Thoracic aorta (tissue), 2 donors: ENCODE measurements at regions not wholly inside any gene's neighbourhood (a gene's known extent, or its start where the extent isn't known, plus 50 kb on each side); places are given as distances from the start of the nearest gene placed in this dataset.

ENCODE experiments used
- ATAC-seq: fragments of 150-250 bp; one replicate; pipeline ENCODE4 v1.8.0; 2017; ENCODE audit warnings: low read depth; ENCODE audit not compliant: insufficient number of reproducible peaks, low FRiP score
- DNase-seq: peaks from one replicate; pipeline ENCODE4 v3.0.0-alpha.2; 2020; ENCODE audit warnings: low spot score
- H3K27ac ChIP-seq, 2 donors: fragments of 200-600 bp; sonication (generic); 1 replicate in 1 of 2; 2 replicates in 1 of 2; pipeline ENCODE4 v1.5.1; 2016; ENCODE audit warnings: mild to moderate bottlenecking in 2 of 2, moderate library complexity in 2 of 2
- H3K27me3 ChIP-seq: fragments of 200-600 bp; sonication (generic); replicated peaks from 2 replicates; pipeline ENCODE4 v1.6.0; 2016; ENCODE audit warnings: mild to moderate bottlenecking; ENCODE audit not compliant: insufficient read depth
- H3K36me3 ChIP-seq: fragments of 200-600 bp; sonication (generic); one replicate; pipeline ENCODE4 v1.5.1; 2016
- H3K4me1 ChIP-seq, 2 donors: fragments of 200-600 bp; sonication (generic); 1 replicate in 1 of 2; 2 replicates in 1 of 2; pipeline versions ENCODE4 v1.5.1 to v1.6.0; 2016; ENCODE audit warnings: low read depth in 2 of 2, mild to moderate bottlenecking in 1 of 2; ENCODE audit not compliant: control insufficient read depth in 1 of 2
- H3K4me3 ChIP-seq: fragments of 200-600 bp; sonication (generic); 2 replicates; pipeline ENCODE4 v1.5.1; 2016; ENCODE audit warnings: mild to moderate bottlenecking
- H3K9me3 ChIP-seq: fragments of 200-600 bp; sonication (generic); 2 replicates; pipeline ENCODE4 v1.5.1; 2016
- TF ChIP-seq, protein P1 (sequence below): fragments of 200-600 bp; sonication (generic); IDR thresholded peaks from one replicate; pipeline ENCODE4 v1.5.1; 2019; ENCODE audit warnings: antibody characterized with exemption

DNA sequence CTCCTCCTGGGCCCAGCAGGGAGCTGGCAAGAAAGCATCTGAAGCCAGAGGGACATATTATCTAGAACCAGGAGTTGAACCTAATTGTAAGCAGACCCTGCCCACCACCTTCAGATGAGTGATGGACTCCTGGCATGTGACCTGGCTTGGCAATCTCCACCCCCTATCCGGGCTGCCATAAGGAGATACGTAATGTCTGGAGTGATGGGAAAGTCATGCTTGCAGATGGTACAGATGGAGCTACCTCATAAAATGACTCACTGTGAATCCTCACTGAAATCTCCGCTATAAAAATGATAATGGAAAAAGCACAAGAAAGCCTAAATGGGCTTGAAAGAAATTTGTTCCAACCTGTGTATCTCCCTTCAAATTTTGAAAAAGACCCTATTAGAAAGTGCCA, 157.5 kb downstream of the DMRT2 start:
- Histone ChIP-seq H3K9me3 (no peaks in the 10 kb centered on the region), H3K4me3 (no peak overlapping the region), H3K27ac (no peak overlapping the region), H3K36me3 (no peaks in the 10 kb centered on the region), H3K4me1 (no peaks in the 10 kb centered on the region), H3K27me3 (no peaks in the 10 kb centered on the region)
- TF ChIP-seq, protein P1, sequence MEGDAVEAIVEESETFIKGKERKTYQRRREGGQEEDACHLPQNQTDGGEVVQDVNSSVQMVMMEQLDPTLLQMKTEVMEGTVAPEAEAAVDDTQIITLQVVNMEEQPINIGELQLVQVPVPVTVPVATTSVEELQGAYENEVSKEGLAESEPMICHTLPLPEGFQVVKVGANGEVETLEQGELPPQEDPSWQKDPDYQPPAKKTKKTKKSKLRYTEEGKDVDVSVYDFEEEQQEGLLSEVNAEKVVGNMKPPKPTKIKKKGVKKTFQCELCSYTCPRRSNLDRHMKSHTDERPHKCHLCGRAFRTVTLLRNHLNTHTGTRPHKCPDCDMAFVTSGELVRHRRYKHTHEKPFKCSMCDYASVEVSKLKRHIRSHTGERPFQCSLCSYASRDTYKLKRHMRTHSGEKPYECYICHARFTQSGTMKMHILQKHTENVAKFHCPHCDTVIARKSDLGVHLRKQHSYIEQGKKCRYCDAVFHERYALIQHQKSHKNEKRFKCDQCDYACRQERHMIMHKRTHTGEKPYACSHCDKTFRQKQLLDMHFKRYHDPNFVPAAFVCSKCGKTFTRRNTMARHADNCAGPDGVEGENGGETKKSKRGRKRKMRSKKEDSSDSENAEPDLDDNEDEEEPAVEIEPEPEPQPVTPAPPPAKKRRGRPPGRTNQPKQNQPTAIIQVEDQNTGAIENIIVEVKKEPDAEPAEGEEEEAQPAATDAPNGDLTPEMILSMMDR, result no peak
- no peak for ATAC-seq
- DNase-seq, result no peak

- DNase-seq (no peak), ATAC-seq (no peak)
- no peaks in the 10 kb centered on the region for H3K4me1 ChIP-seq
- no peak overlapping the region for H3K27ac ChIP-seq
- no peaks in the 10 kb centered on the region for H3K9me3 ChIP-seq
- TF ChIP-seq, protein P1, result no peak
- no peaks in the 10 kb centered on the region for H3K27me3 ChIP-seq
- H3K4me3 ChIP-seq, result no peak overlapping the region
- no peaks in the 10 kb centered on the region for H3K36me3 ChIP-seq
These were observed 158.0 kb downstream of the DMRT2 start for GRCh38 chr9:1208157-1208556.

- ATAC-seq, result no peak
- TF ChIP-seq, protein P1, result no peak
- H3K36me3 ChIP-seq, result no peaks in the 10 kb centered on the region
- DNase-seq, result no peak
- no peak overlapping the region for H3K4me3 ChIP-seq
- no peaks in the 10 kb centered on the region for H3K27me3 ChIP-seq
- H3K27ac ChIP-seq, result no peak overlapping the region
- no peaks in the 10 kb centered on the region for H3K9me3 ChIP-seq
- no peaks in the 10 kb centered on the region for H3K4me1 ChIP-seq
These were observed 160.8 kb downstream of the DMRT2 start for GRCh38 chr9:1210954-1211353.

GRCh38 chr9:1216532-1216931, 166.4 kb downstream of the DMRT2 start:
- H3K36me3 ChIP-seq, result no peaks in the 10 kb centered on the region
- no peaks in the 10 kb centered on the region for H3K4me1 ChIP-seq
- DNase-seq (no peak), ATAC-seq (no peak)
- TF ChIP-seq, protein P1, result no peak
- H3K27me3 ChIP-seq, result no peaks in the 10 kb centered on the region
- H3K4me3 ChIP-seq, result no peak overlapping the region
- H3K27ac ChIP-seq, result no peak overlapping the region
- no peaks in the 10 kb centered on the region for H3K9me3 ChIP-seq

- no peak for DNase-seq
- H3K27ac ChIP-seq, result no peak overlapping the region
- no peak for ATAC-seq
- no peaks in the 10 kb centered on the region for H3K27me3 ChIP-seq
- no peaks in the 10 kb centered on the region for H3K36me3 ChIP-seq
- no peaks in the 10 kb centered on the region for H3K9me3 ChIP-seq
- H3K4me1 ChIP-seq, result no peaks in the 10 kb centered on the region
- H3K4me3 ChIP-seq, result no peak overlapping the region
- TF ChIP-seq, protein P1, result no peak
These were observed 166.9 kb downstream of the DMRT2 start for GRCh38 chr9:1217076-1217475.
